HEK293T (cell line): ENCODE measurements at regions not wholly inside any gene's neighbourhood (a gene's known extent, or its start where the extent isn't known, plus 50 kb on each side); places are given as distances from the start of the nearest gene placed in this dataset.

ENCODE experiments used
- CTCF ChIA-PET: fragments of 350-600 bp; formaldehyde crosslinking; extraction: SDS; loops from one replicate; lab custom pipeline; 2021; ENCODE audit warnings: antibody characterized with exemption, inconsistent platforms; lab: Yijun Ruan, JAX
- POLR2A ChIA-PET: fragments of 350-600 bp; formaldehyde crosslinking; extraction: SDS; loops from one replicate; lab custom pipeline; 2020; ENCODE audit warnings: antibody characterized with exemption, inconsistent platforms; lab: Yijun Ruan, JAX
- DNase-seq: peaks from one replicate; pipeline ENCODE4 v3.0.0; 2012; ENCODE audit warnings: mixed read lengths; ENCODE audit errors: extremely low spot score
- ARNT ChIP-seq: fragments of 450-650 bp; IDR thresholded peaks from 2 replicates; pipeline ENCODE4 v1.6.1; 2017; ENCODE audit warnings: mild to moderate bottlenecking
- BHLHE40 ChIP-seq: fragments of 450-650 bp; IDR thresholded peaks from 2 replicates; pipeline ENCODE4 v1.6.1; 2016; ENCODE audit warnings: mild to moderate bottlenecking, moderate library complexity, borderline replicate concordance
- CTBP1 ChIP-seq: fragments of 450-650 bp; IDR thresholded peaks from 2 replicates; pipeline ENCODE4 v1.6.1; 2016; ENCODE audit warnings: borderline replicate concordance
- ELF4 ChIP-seq: fragments of 450-650 bp; IDR thresholded peaks from 2 replicates; pipeline ENCODE4 v1.6.1; 2017; ENCODE audit warnings: antibody characterized with exemption
- FOXA1 ChIP-seq: fragments of 450-650 bp; IDR thresholded peaks from 2 replicates; pipeline ENCODE4 v1.6.1; 2016; ENCODE audit warnings: mild to moderate bottlenecking
- FOXK2 ChIP-seq: fragments of 450-650 bp; IDR thresholded peaks from 2 replicates; pipeline ENCODE4 v1.6.1; 2016; ENCODE audit warnings: mild to moderate bottlenecking
- FOXM1 ChIP-seq: fragments of 450-650 bp; IDR thresholded peaks from 2 replicates; pipeline ENCODE4 v1.6.1; 2017; ENCODE audit warnings: mild to moderate bottlenecking, borderline replicate concordance
- HDGF ChIP-seq: fragments of 450-650 bp; IDR thresholded peaks from 2 replicates; pipeline ENCODE4 v1.6.1; 2017; ENCODE audit warnings: antibody characterized with exemption, borderline replicate concordance
- L3MBTL2 ChIP-seq: fragments of 450-650 bp; conservative IDR thresholded peaks from 2 replicates; pipeline ENCODE4 v1.6.1; 2016; ENCODE audit warnings: mild to moderate bottlenecking
- LEF1 ChIP-seq: fragments of 450-650 bp; IDR thresholded peaks from 2 replicates; pipeline ENCODE4 v1.6.1; 2017; ENCODE audit warnings: mild to moderate bottlenecking, borderline replicate concordance
- NFRKB ChIP-seq: fragments of 450-650 bp; IDR thresholded peaks from 2 replicates; pipeline ENCODE4 v1.6.1; 2016; ENCODE audit warnings: mild to moderate bottlenecking, moderate library complexity
- PKNOX1 ChIP-seq: fragments of 450-650 bp; IDR thresholded peaks from 2 replicates; pipeline ENCODE4 v1.6.1; 2016
- SP1 ChIP-seq: fragments of 450-650 bp; IDR thresholded peaks from 2 replicates; pipeline ENCODE4 v1.6.1; 2017
- SUZ12 ChIP-seq: fragments of 450-650 bp; IDR thresholded peaks from 2 replicates; pipeline ENCODE4 v1.6.1; 2016; ENCODE audit warnings: mild to moderate bottlenecking
- TARDBP ChIP-seq: fragments of 450-650 bp; IDR thresholded peaks from 2 replicates; pipeline ENCODE4 v1.6.1; 2016
- ZNF384 ChIP-seq: fragments of 450-650 bp; IDR thresholded peaks from 2 replicates; pipeline ENCODE4 v1.6.1; 2016

- no peak for DNase-seq
- TF ChIP-seq NFRKB (no peak), FOXA1 (no peak), HDGF (no peak), BHLHE40 (no peak), PKNOX1 (no peak), L3MBTL2 (no peak), ZNF384 (no peak), LEF1 (no peak), CTBP1 (no peak), FOXM1 (no peak)
- ChIA-PET CTCF (no interaction called here), POLR2A (no interaction called here)
Observed at GRCh38 chr10:56867236-56867635, 506.2 kb upstream of the ZWINT start.

GRCh38 chr10:56856569-56856968 is 495.5 kb upstream of the ZWINT start:
- CTCF ChIA-PET: no interaction called here
- no peak for TF ChIP-seq TARDBP
- no peak for TF ChIP-seq CTBP1
- TF ChIP-seq FOXM1: no peak
- no peak for TF ChIP-seq ELF4
- DNase-seq: no peak
- POLR2A ChIA-PET: no interaction called here

GRCh38 chr10:56844978-56845529 is 484.0 kb upstream of the ZWINT start:
- ChIA-PET POLR2A (no interaction called here), CTCF (no interaction called here)
- DNase-seq: no peak
- no peak for TF ChIP-seq SP1
- no peak for TF ChIP-seq FOXK2
- TF ChIP-seq SUZ12: no peak
- TF ChIP-seq HDGF: no peak
- TF ChIP-seq FOXM1: no peak
- TF ChIP-seq BHLHE40: no peak
- no peak for TF ChIP-seq TARDBP
- TF ChIP-seq FOXA1: no peak
- no peak for TF ChIP-seq ZNF384
- no peak for TF ChIP-seq LEF1
- TF ChIP-seq CTBP1: no peak
- TF ChIP-seq ARNT: no peak

GRCh38 chr10:56836659-56837058 is 475.6 kb upstream of the ZWINT start:
- POLR2A ChIA-PET: no interaction called here
- CTCF ChIA-PET: no interaction called here
- no peak for DNase-seq
- no peak for TF ChIP-seq ARNT
- TF ChIP-seq BHLHE40: no peak
- TF ChIP-seq SP1: no peak
- TF ChIP-seq TARDBP: no peak
- TF ChIP-seq FOXA1: no peak
- TF ChIP-seq CTBP1: no peak
- TF ChIP-seq ELF4: no peak
- TF ChIP-seq FOXM1: no peak
- TF ChIP-seq L3MBTL2: no peak

- DNase-seq: no peak
- no peak for TF ChIP-seq FOXM1
- no peak for TF ChIP-seq BHLHE40
- no peak for TF ChIP-seq ARNT
- TF ChIP-seq CTBP1: no peak
- no peak for TF ChIP-seq ELF4
- CTCF ChIA-PET: no interaction called here
- POLR2A ChIA-PET: no interaction called here
Observed at GRCh38 chr10:56831681-56832080, 470.6 kb upstream of the ZWINT start.

GRCh38 chr10:56823849-56824248 is 462.8 kb upstream of the ZWINT start:
- DNase-seq: peak; percentile 20
- ChIA-PET CTCF (interaction anchor here (0.7 kb wide), 1 partner anchor 1196 kb away, joined by 3 read pairs; no protein-coding TSS in a partner anchor), POLR2A (no interaction called here)
- TF ChIP-seq ZNF384 (no peak), FOXM1 (no peak), SUZ12 (no peak), FOXK2 (no peak), HDGF (no peak), FOXA1 (no peak), ELF4 (no peak), ARNT (no peak), TARDBP (no peak), BHLHE40 (no peak)

GRCh38 chr10:56805022-56805421 is 444.0 kb upstream of the ZWINT start:
- TF ChIP-seq ZNF384 (no peak), ARNT (no peak), ELF4 (no peak), FOXM1 (no peak), TARDBP (no peak), PKNOX1 (no peak), SUZ12 (no peak), BHLHE40 (no peak), FOXK2 (no peak), HDGF (no peak)
- no peak for DNase-seq
- ChIA-PET POLR2A (no interaction called here), CTCF (no interaction called here)

GRCh38 chr10:56785292-56785691 is 424.2 kb upstream of the ZWINT start:
- no peak for TF ChIP-seq CTBP1
- no peak for TF ChIP-seq ELF4
- TF ChIP-seq SUZ12: no peak
- no peak for TF ChIP-seq HDGF
- POLR2A ChIA-PET: no interaction called here
- DNase-seq: no peak
- CTCF ChIA-PET: no interaction called here
